ENCODE measurements at regions not wholly inside any gene's neighbourhood (a gene's known extent, or its start where the extent isn't known, plus 50 kb on each side); places are given as distances from the start of the nearest gene placed in this dataset.
"Not testable (repeated sequence)": the region's sequence is repeated elsewhere in the genome, so short reads cannot be mapped to it uniquely, and the experiment has no call there.

- FAIRE-seq = no peak
- Histone ChIP-seq H3K4me2 (ENCODE audit: control insufficient read depth, extremely low read depth, insufficient read depth, low read depth, low read length) (no peak overlapping the region), H3K9me3 (ENCODE audit: control insufficient read depth, low read depth, low read length) (no peaks in the 10 kb centered on the region), H3K36me3 (ENCODE audit: control insufficient read depth in 2 of 2, extremely low read depth in 1 of 2, insufficient read depth in 2 of 2, low read length in 2 of 2) (no peaks in the 10 kb centered on the region), H3K27ac (ENCODE audit: control insufficient read depth, insufficient read depth, low read length) (no peak overlapping the region), H3K79me2 (ENCODE audit: control insufficient read depth, insufficient read depth, low read length) (no peaks in the 10 kb centered on the region), H3K9ac (ENCODE audit: control insufficient read depth, extremely low read depth, insufficient read depth, low read length) (no peak overlapping the region), H3K4me3 (ENCODE audit: control insufficient read depth in 2 of 3, extremely low read depth in 1 of 3, insufficient read depth in 2 of 3, low read depth in 1 of 3, low read length in 3 of 3) (no peak overlapping the region), H3K4me1 (ENCODE audit: control insufficient read depth, extremely low read depth, insufficient read depth, low read length) (no peaks in the 10 kb centered on the region), H4K20me1 (ENCODE audit: control insufficient read depth, extremely low read depth, insufficient read depth, low read length) (no peaks in the 10 kb centered on the region), H3K9me1 (ENCODE audit: control insufficient read depth, extremely low read depth, insufficient read depth, low read length) (no peaks in the 10 kb centered on the region), H2AFZ (ENCODE audit: control insufficient read depth, low read length) (no peak overlapping the region), H3K27me3 (ENCODE audit: control insufficient read depth, extremely low read depth, insufficient read depth, low read length) (no peaks in the 10 kb centered on the region)
- TF ChIP-seq CTCF (optimal IDR thresholded peaks at IDR 0.05 in 1 of 3, IDR thresholded peaks at IDR 0.05 in 1 of 3, conservative IDR thresholded peaks at IDR 0.05 in 1 of 3; ENCODE audit: extremely low read depth in 1 of 3, insufficient read depth in 2 of 3, low read length in 3 of 3) = no peak
- no peak for TF ChIP-seq EZH2 (IDR thresholded peaks at IDR 0.05; ENCODE audit: low read length)
- dilution Hi-C loops (cut with MboI; ENCODE audit: extremely low pct_ligation_motif_present, low sequenced_read_pairs) = no loop called here
- DNase-seq (ENCODE audit: low read depth, low spot score) = no peak
Observed at GRCh38 chrX:7343181-7343580, 195.2 kb upstream of the PUDP start.

GRCh38 chrX:7335816-7336362, 187.9 kb upstream of the PUDP start:
- H3K4me3 ChIP-seq (ENCODE audit: control insufficient read depth in 2 of 3, extremely low read depth in 1 of 3, insufficient read depth in 2 of 3, low read depth in 1 of 3, low read length in 3 of 3); dilution Hi-C loops (cut with MboI; ENCODE audit: extremely low pct_ligation_motif_present, low sequenced_read_pairs); H3K4me2 ChIP-seq (ENCODE audit: control insufficient read depth, extremely low read depth, insufficient read depth, low read depth, low read length); FAIRE-seq; H2AFZ ChIP-seq (ENCODE audit: control insufficient read depth, low read length); H3K79me2 ChIP-seq (ENCODE audit: control insufficient read depth, insufficient read depth, low read length); DNase-seq (ENCODE audit: low read depth, low spot score); H3K27ac ChIP-seq (ENCODE audit: control insufficient read depth, insufficient read depth, low read length); H3K9me1 ChIP-seq (ENCODE audit: control insufficient read depth, extremely low read depth, insufficient read depth, low read length); H3K9me3 ChIP-seq (ENCODE audit: control insufficient read depth, low read depth, low read length); H3K4me1 ChIP-seq (ENCODE audit: control insufficient read depth, extremely low read depth, insufficient read depth, low read length); H3K27me3 ChIP-seq (ENCODE audit: control insufficient read depth, extremely low read depth, insufficient read depth, low read length); H4K20me1 ChIP-seq (ENCODE audit: control insufficient read depth, extremely low read depth, insufficient read depth, low read length); H3K36me3 ChIP-seq (ENCODE audit: control insufficient read depth in 2 of 2, extremely low read depth in 1 of 2, insufficient read depth in 2 of 2, low read length in 2 of 2); H3K9ac ChIP-seq (ENCODE audit: control insufficient read depth, extremely low read depth, insufficient read depth, low read length): not testable (repeated sequence)

GRCh38 chrX:7334253-7334935, 186.4 kb upstream of the PUDP start:
- H3K4me1 ChIP-seq (ENCODE audit: control insufficient read depth, extremely low read depth, insufficient read depth, low read length) = no peaks in the 10 kb centered on the region
- H3K9me1 ChIP-seq (ENCODE audit: control insufficient read depth, extremely low read depth, insufficient read depth, low read length) = no peaks in the 10 kb centered on the region
- no peaks in the 10 kb centered on the region for H3K36me3 ChIP-seq (ENCODE audit: control insufficient read depth in 2 of 2, extremely low read depth in 1 of 2, insufficient read depth in 2 of 2, low read length in 2 of 2)
- H3K9me3 ChIP-seq (ENCODE audit: control insufficient read depth, low read depth, low read length) = no peaks in the 10 kb centered on the region
- H3K27me3 ChIP-seq (ENCODE audit: control insufficient read depth, extremely low read depth, insufficient read depth, low read length) = no peaks in the 10 kb centered on the region
- no peak for FAIRE-seq
- DNase-seq (ENCODE audit: low read depth, low spot score) = no peak
- H3K79me2 ChIP-seq (ENCODE audit: control insufficient read depth, insufficient read depth, low read length) = no peaks in the 10 kb centered on the region
- no peaks in the 10 kb centered on the region for H4K20me1 ChIP-seq (ENCODE audit: control insufficient read depth, extremely low read depth, insufficient read depth, low read length)
- H3K4me3 ChIP-seq (ENCODE audit: control insufficient read depth in 2 of 3, extremely low read depth in 1 of 3, insufficient read depth in 2 of 3, low read depth in 1 of 3, low read length in 3 of 3) = no peak overlapping the region
- no peak overlapping the region for H3K9ac ChIP-seq (ENCODE audit: control insufficient read depth, extremely low read depth, insufficient read depth, low read length)
- dilution Hi-C loops (cut with MboI; ENCODE audit: extremely low pct_ligation_motif_present, low sequenced_read_pairs) = no loop called here
- TF ChIP-seq CTCF (optimal IDR thresholded peaks at IDR 0.05 in 1 of 3, IDR thresholded peaks at IDR 0.05 in 1 of 3, conservative IDR thresholded peaks at IDR 0.05 in 1 of 3; ENCODE audit: extremely low read depth in 1 of 3, insufficient read depth in 2 of 3, low read length in 3 of 3) = no peak
- no peak for TF ChIP-seq EZH2 (IDR thresholded peaks at IDR 0.05; ENCODE audit: low read length)
- no peak overlapping the region for H2AFZ ChIP-seq (ENCODE audit: control insufficient read depth, low read length)
- H3K27ac ChIP-seq (ENCODE audit: control insufficient read depth, insufficient read depth, low read length) = no peak overlapping the region
- H3K4me2 ChIP-seq (ENCODE audit: control insufficient read depth, extremely low read depth, insufficient read depth, low read depth, low read length) = no peak overlapping the region

Data from keratinocyte (primary cell).